ENCODE measurements at regions not wholly inside any gene's neighbourhood (a gene's known extent, or its start where the extent isn't known, plus 50 kb on each side); places are given as distances from the start of the nearest gene placed in this dataset.
"Not testable (repeated sequence)": the region's sequence is repeated elsewhere in the genome, so short reads cannot be mapped to it uniquely, and the experiment has no call there.

DNA sequence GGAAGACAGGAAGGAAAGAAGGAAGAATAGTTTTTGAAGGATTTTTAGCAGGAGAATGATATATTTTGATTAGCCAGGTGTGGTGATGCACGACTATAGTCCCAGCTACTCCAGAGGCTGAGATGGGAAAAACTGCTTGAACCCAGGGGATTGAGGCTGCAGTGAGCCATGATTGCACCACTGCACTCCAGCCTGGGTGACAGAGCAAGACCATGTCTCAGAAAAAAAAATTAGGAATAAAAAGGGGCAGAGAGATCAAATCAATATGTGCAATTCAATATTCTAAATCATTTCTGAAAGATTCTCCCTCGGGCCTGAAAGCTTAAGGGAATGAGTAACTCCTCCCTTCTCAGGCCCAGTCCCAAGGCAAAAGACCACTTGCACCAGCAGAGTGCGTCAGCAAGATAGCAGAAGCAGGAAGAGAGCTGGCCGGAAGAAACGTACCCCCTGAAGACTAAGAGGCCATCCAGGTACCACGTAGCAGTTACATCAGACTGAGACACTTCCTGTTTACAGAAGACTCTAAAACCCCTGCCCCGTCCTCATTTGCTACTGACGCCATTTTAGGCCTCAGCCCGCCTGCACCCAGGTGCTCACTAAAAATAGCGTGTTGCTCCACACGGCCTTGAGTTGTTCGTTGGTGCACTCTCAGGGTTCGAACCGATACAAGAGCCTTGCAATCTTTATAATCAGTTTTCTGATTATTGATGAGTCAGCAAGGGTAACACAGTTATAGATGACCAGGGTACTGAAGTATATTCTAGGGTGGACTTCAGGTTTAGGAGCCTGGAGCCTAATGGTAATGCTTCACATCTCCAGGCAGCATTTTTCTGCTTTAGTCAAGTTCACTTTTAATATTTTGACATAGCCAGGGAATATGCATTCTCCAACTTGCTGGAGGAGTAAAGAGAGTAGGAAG, 57.7 kb upstream of the CSRP2 start:
- WGBS (ENCODE audit: low lambda C conversion rate) = 37% methylated on average over 8 of the region's 14 CpGs
- H4K20me1 ChIP-seq (ENCODE audit: insufficient read depth, low read length) = no peaks in the 10 kb centered on the region
- FAIRE-seq (no peak), ATAC-seq (no peak), DNase-seq (ENCODE audit: low spot score) (no peak)
- intact Hi-C loops (cut with micrococcal nuclease; ENCODE audit: unreplicated experiment) = no loop called here
- H3K36me3 ChIP-seq (replicated peaks in 1 of 2; ENCODE audit: control insufficient read depth in 1 of 2, insufficient read depth in 2 of 2, low read length in 2 of 2) = no peaks in the 10 kb centered on the region
- no TSS peak for BruUV-seq (replicated peaks)
- H3K79me2 ChIP-seq (ENCODE audit: insufficient read depth, low read length) = no peaks in the 10 kb centered on the region
- TF ChIP-seq CREB1 (IDR thresholded peaks at IDR 0.05) (no peak), CREB1 (CRISPR knock-in tag; IDR thresholded peaks at IDR 0.05) (0 out of 2 replicates have a peak, but pooled peaks have one; percentile 25), MAFK (conservative IDR thresholded peaks at IDR 0.05 in 1 of 2, IDR thresholded peaks at IDR 0.05 in 1 of 2; ENCODE audit: low read length in 2 of 2) (peak; percentile 93 to 97), GABPA (IDR thresholded peaks at IDR 0.05; ENCODE audit: low read depth, low read length) (no peak), GABPA (CRISPR knock-in tag; IDR thresholded peaks at IDR 0.05; ENCODE audit: low read depth) (peak; percentile 81), MAFF (IDR thresholded peaks at IDR 0.05; ENCODE audit: low read depth, low read length) (peak; percentile 95), KAT7 (CRISPR knock-in tag; IDR thresholded peaks at IDR 0.05; ENCODE audit: borderline replicate concordance) (no peak), ZNF879 (CRISPR knock-in tag; IDR thresholded peaks at IDR 0.05) (no peak), GABPB1 (CRISPR knock-in tag; IDR thresholded peaks at IDR 0.05) (peak; percentile 50)
- TF ChIP-seq, protein P1, sequence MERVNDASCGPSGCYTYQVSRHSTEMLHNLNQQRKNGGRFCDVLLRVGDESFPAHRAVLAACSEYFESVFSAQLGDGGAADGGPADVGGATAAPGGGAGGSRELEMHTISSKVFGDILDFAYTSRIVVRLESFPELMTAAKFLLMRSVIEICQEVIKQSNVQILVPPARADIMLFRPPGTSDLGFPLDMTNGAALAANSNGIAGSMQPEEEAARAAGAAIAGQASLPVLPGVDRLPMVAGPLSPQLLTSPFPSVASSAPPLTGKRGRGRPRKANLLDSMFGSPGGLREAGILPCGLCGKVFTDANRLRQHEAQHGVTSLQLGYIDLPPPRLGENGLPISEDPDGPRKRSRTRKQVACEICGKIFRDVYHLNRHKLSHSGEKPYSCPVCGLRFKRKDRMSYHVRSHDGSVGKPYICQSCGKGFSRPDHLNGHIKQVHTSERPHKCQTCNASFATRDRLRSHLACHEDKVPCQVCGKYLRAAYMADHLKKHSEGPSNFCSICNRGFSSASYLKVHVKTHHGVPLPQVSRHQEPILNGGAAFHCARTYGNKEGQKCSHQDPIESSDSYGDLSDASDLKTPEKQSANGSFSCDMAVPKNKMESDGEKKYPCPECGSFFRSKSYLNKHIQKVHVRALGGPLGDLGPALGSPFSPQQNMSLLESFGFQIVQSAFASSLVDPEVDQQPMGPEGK (CRISPR knock-in tag; IDR thresholded peaks at IDR 0.05) = no peak
- TF ChIP-seq, protein P2, sequence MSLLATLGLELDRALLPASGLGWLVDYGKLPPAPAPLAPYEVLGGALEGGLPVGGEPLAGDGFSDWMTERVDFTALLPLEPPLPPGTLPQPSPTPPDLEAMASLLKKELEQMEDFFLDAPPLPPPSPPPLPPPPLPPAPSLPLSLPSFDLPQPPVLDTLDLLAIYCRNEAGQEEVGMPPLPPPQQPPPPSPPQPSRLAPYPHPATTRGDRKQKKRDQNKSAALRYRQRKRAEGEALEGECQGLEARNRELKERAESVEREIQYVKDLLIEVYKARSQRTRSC (CRISPR knock-in tag; IDR thresholded peaks at IDR 0.05; ENCODE audit: low read depth) = no peak
- CTCF ChIA-PET (ENCODE audit: low intra/inter-chr PET ratio, low total read pairs) = no interaction called here
- H3K9ac ChIP-seq (ENCODE audit: insufficient read depth, low read depth, low read length) = no peak overlapping the region
- 0 out of 2 replicates have a peak overlapping the region, but pooled peaks have one; percentile 16 for H3K4me2 ChIP-seq (ENCODE audit: low read depth, low read length)
- no peak overlapping the region for H3K27ac ChIP-seq (ENCODE audit: extremely low read length, insufficient read depth, low read length)
- no peaks in the 10 kb centered on the region for H3K27me3 ChIP-seq (ENCODE audit: control insufficient read depth in 1 of 2, insufficient read depth in 2 of 2, low read length in 2 of 2)
- H3K9me3 ChIP-seq (ENCODE audit: low read length) = no peaks in the 10 kb centered on the region
- no peak overlapping the region for H3K4me3 ChIP-seq (replicated peaks in 1 of 3; ENCODE audit: insufficient read depth in 1 of 3, low read depth in 2 of 3, low read length in 3 of 3)
- H2AFZ ChIP-seq (ENCODE audit: low read length) = no peak overlapping the region
- H3K4me1 ChIP-seq (ENCODE audit: insufficient read depth, low read length) = 0 out of 2 replicates have a peak, but pooled peaks cover 7% of the 10 kb centered on the region
- in situ Hi-C loops (cut with HindIII; ENCODE audit: extremely low pct_ligation_motif_present, low pct_unique_long_range_greater_than_20kb) = no loop called here
- POLR2A ChIA-PET = no interaction called here

DNA sequence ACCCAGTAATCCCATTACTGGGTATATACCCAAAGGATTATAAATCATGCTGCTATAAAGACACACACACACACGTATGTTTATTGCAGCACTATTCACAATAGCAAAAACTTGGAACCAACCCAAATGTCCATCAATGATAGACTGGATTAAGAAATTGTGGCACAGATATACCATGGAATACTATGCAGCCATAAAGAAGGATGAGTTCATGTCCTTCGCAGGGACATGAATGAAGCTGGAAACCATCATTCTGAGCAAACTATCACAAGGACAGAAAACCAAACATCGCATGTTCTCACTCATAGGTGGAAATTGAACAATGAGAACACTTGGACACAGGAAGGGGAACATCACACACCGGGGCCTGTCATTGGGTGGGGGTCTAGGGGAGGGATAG, 54.6 kb upstream of the CSRP2 start:
- 43% methylated on average over 4 of the region's 4 CpGs for WGBS (ENCODE audit: low lambda C conversion rate)
- H4K20me1 ChIP-seq (ENCODE audit: insufficient read depth, low read length); H2AFZ ChIP-seq (ENCODE audit: low read length); H3K36me3 ChIP-seq (replicated peaks in 1 of 2; ENCODE audit: control insufficient read depth in 1 of 2, insufficient read depth in 2 of 2, low read length in 2 of 2); H3K27me3 ChIP-seq (ENCODE audit: control insufficient read depth in 1 of 2, insufficient read depth in 2 of 2, low read length in 2 of 2); BruUV-seq (replicated peaks); H3K4me1 ChIP-seq (ENCODE audit: insufficient read depth, low read length); H3K79me2 ChIP-seq (ENCODE audit: insufficient read depth, low read length); CTCF ChIA-PET (ENCODE audit: low intra/inter-chr PET ratio, low total read pairs); H3K9me3 ChIP-seq (ENCODE audit: low read length); ATAC-seq; POLR2A ChIA-PET; H3K4me3 ChIP-seq (replicated peaks in 1 of 3; ENCODE audit: insufficient read depth in 1 of 3, low read depth in 2 of 3, low read length in 3 of 3); intact Hi-C loops (cut with micrococcal nuclease; ENCODE audit: unreplicated experiment); H3K9ac ChIP-seq (ENCODE audit: insufficient read depth, low read depth, low read length); H3K4me2 ChIP-seq (ENCODE audit: low read depth, low read length); in situ Hi-C loops (cut with HindIII; ENCODE audit: extremely low pct_ligation_motif_present, low pct_unique_long_range_greater_than_20kb); FAIRE-seq; H3K27ac ChIP-seq (ENCODE audit: extremely low read length, insufficient read depth, low read length); DNase-seq (ENCODE audit: low spot score): not testable (repeated sequence)

All from HepG2 (cell line).